ENCODE measurements at regions not wholly inside any gene's neighbourhood (a gene's known extent, or its start where the extent isn't known, plus 50 kb on each side); places are given as distances from the start of the nearest gene placed in this dataset.

DNA sequence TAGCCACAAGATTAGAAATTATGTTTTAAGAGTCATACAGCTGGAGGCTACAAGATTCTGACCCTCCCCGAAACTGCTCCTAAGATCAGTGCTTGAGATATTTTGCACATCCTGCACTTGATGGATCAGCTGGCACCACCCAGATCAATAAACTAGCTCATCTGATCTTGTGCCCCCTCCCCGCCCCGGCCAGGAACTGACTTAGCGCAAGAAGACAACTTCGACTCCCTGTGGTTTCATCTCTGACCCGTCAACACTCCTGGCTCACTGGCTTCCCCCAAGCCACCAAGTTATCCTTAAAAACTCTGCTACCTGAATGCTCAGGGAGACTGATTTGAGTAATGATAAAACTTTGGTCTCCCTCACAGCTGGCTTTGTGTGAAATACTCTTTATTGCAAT lies 73.5 kb upstream of the NPSR1 start:
- H3K9ac ChIP-seq (ENCODE audit: insufficient read length) = no peak overlapping the region
- no peaks in the 10 kb centered on the region for H3K36me3 ChIP-seq (ENCODE audit: insufficient read depth, low read length)
- no peaks in the 10 kb centered on the region for H3K9me3 ChIP-seq (ENCODE audit: low read depth, low read length)
- no peak overlapping the region for H3K4me3 ChIP-seq
- no peak overlapping the region for H3K27ac ChIP-seq
- TF ChIP-seq POLR2AphosphoS5 (IDR thresholded peaks at IDR 0.05; ENCODE audit: borderline replicate concordance, low read depth, low read length) (no peak), FOXP2 (optimal IDR thresholded peaks at IDR 0.05; ENCODE audit: control extremely low read depth, extremely low read length, insufficient read depth) (no peak), EZH2 (IDR thresholded peaks at IDR 0.05) (no peak)
- no peak for DNase-seq (ENCODE audit: low read depth, low spot score)

DNA sequence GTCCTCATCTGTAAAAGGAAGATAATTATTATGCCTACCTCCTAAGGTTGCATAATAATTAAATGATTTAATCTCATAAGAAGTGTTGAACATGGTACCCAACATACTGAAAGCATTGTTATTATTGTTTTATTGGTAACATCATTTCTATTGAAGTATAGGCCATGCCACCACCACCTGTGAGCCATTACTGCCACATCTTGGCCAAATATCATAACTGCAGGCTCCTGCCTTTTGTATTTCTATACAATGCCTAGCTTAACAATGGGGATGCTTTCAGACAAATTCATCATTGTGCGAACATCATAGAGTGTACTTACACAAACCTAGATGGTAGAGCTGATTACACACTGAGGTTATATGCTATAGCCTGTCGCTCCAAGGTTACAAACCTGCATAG lies 61.1 kb upstream of the NPSR1 start:
- Histone ChIP-seq H3K9me3 (ENCODE audit: low read depth, low read length) (no peaks in the 10 kb centered on the region), H3K36me3 (ENCODE audit: insufficient read depth, low read length) (no peaks in the 10 kb centered on the region), H3K4me3 (no peak overlapping the region), H3K9ac (ENCODE audit: insufficient read length) (no peak overlapping the region), H3K27ac (no peak overlapping the region)
- no peak for DNase-seq (ENCODE audit: low read depth, low spot score)
- no peak for TF ChIP-seq POLR2AphosphoS5 (IDR thresholded peaks at IDR 0.05; ENCODE audit: borderline replicate concordance, low read depth, low read length)
- TF ChIP-seq FOXP2 (optimal IDR thresholded peaks at IDR 0.05; ENCODE audit: control extremely low read depth, extremely low read length, insufficient read depth) = no peak
- TF ChIP-seq EZH2 (IDR thresholded peaks at IDR 0.05) = no peak

DNA sequence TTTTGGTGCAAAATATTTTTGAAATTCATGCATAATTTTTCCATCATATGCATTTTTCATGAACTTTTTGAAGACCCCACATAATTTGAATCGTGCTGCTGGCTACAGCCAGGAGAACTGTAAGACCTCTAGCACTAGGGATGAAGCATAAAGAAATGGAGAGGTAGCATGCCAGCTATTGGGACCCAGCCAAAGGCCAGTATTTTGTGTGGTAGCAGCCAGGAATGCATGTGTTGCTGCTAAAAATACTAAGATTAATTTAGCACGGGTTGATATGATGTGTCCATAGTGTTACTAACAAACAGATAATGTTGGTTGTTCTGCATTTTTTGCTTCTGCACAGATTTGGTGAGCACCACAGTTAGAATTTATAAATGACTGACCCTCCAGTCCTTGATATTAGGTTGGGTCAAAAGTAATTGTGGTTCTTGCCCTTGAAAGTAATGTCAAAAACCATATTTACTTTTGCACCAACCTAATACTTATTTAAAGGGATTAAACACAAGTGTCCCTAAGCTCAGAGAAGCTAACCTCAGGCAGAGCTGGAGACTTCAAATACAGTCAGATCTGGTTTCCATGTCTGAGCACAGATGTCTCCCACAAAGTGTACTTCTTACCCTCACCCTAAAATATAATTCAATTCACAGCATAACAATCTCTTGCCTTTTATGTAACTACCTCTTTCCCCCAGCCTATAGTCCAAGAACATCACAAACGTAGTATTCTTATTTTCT lies 54.1 kb upstream of the NPSR1 start:
- Histone ChIP-seq H3K36me3 (ENCODE audit: insufficient read depth, low read length) (no peaks in the 10 kb centered on the region), H3K9ac (ENCODE audit: insufficient read length) (no peak overlapping the region), H3K4me3 (no peak overlapping the region), H3K27ac (no peak overlapping the region), H3K9me3 (ENCODE audit: low read depth, low read length) (no peaks in the 10 kb centered on the region)
- no peak for DNase-seq (ENCODE audit: low read depth, low spot score)
- TF ChIP-seq FOXP2 (optimal IDR thresholded peaks at IDR 0.05; ENCODE audit: control extremely low read depth, extremely low read length, insufficient read depth) (no peak), EZH2 (IDR thresholded peaks at IDR 0.05) (no peak), POLR2AphosphoS5 (IDR thresholded peaks at IDR 0.05; ENCODE audit: borderline replicate concordance, low read depth, low read length) (no peak)
